ENCODE measurements at regions not wholly inside any gene's neighbourhood (a gene's known extent, or its start where the extent isn't known, plus 50 kb on each side); places are given as distances from the start of the nearest gene placed in this dataset.

DNA sequence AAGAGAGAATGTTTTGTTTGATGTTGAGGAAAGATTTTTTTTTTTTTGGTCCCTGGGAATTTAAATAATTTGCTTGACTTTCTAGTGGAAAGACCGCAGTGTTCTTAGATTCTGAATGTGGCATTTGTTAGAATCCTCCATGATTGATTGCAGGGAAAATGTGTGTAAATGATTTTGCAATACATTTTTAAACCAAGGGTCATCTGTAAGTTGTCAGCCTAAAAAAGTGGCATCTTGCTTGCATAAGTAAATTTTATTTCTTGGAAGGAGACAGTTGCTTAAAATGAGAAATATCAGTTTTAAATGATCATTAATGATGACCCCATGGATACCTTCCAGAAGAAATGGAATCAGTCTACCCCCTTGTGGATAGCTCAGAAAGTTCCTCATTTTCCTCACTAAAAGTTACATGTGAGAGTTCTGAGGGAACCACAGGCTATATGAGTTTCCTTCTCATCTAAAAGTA lies 105.1 kb upstream of the SLC25A48 start:
- no peak for TF ChIP-seq CTCF (IDR thresholded peaks at IDR 0.05; ENCODE audit: low read depth, low read length)
- H3K27ac ChIP-seq, result no peak overlapping the region
- H3K4me1 ChIP-seq (ENCODE audit: low read depth), result peaks cover 15% of the 10 kb centered on the region
- H3K27me3 ChIP-seq, result no peaks in the 10 kb centered on the region
- no peaks in the 10 kb centered on the region for H3K36me3 ChIP-seq
- H3K9me3 ChIP-seq (ENCODE audit: low read depth), result no peaks in the 10 kb centered on the region
- H3K4me3 ChIP-seq, result no peak overlapping the region
- DNase-seq (ENCODE audit: low read depth in 1 of 2, low spot score in 1 of 2), result no peak

- no peak for TF ChIP-seq CTCF (IDR thresholded peaks at IDR 0.05; ENCODE audit: low read depth, low read length)
- DNase-seq (ENCODE audit: low read depth in 1 of 2, low spot score in 1 of 2), result no peak
- H3K27me3 ChIP-seq, result no peaks in the 10 kb centered on the region
- H3K27ac ChIP-seq, result no peak overlapping the region
- no peaks in the 10 kb centered on the region for H3K36me3 ChIP-seq
- H3K9me3 ChIP-seq (ENCODE audit: low read depth), result no peaks in the 10 kb centered on the region
- no peak overlapping the region for H3K4me3 ChIP-seq
- peaks cover 10% of the 10 kb centered on the region for H3K4me1 ChIP-seq (ENCODE audit: low read depth)
These were observed 109.8 kb upstream of the SLC25A48 start for GRCh38 chr5:135724617-135725016.

DNA sequence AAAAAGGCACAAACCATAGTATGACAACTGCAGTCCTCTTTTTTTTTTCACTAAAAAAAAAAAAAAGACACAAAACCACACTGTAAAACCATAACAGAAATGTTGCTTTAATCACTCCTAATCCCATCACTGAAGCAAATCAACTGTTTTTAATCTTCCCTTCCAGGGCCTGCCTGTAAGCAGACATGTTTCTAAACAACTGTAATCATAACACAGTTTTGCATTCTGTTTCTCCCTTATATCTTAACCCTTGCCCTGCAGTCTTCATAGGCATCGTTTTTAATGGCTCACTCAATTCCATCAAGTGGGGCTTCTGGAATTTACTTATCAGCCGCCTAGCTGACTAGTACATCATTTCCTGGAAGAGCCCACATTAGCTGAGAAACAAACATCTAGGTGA lies 111.0 kb upstream of the SLC25A48 start:
- no peaks in the 10 kb centered on the region for H3K27me3 ChIP-seq
- H3K4me1 ChIP-seq (ENCODE audit: low read depth), result peaks cover 2% of the 10 kb centered on the region
- no peak overlapping the region for H3K4me3 ChIP-seq
- DNase-seq (ENCODE audit: low read depth in 1 of 2, low spot score in 1 of 2), result peak in 1 of 2 donors; percentile 4
- no peaks in the 10 kb centered on the region for H3K36me3 ChIP-seq
- no peak for TF ChIP-seq CTCF (IDR thresholded peaks at IDR 0.05; ENCODE audit: low read depth, low read length)
- H3K27ac ChIP-seq, result no peak overlapping the region
- H3K9me3 ChIP-seq (ENCODE audit: low read depth), result no peaks in the 10 kb centered on the region

DNA sequence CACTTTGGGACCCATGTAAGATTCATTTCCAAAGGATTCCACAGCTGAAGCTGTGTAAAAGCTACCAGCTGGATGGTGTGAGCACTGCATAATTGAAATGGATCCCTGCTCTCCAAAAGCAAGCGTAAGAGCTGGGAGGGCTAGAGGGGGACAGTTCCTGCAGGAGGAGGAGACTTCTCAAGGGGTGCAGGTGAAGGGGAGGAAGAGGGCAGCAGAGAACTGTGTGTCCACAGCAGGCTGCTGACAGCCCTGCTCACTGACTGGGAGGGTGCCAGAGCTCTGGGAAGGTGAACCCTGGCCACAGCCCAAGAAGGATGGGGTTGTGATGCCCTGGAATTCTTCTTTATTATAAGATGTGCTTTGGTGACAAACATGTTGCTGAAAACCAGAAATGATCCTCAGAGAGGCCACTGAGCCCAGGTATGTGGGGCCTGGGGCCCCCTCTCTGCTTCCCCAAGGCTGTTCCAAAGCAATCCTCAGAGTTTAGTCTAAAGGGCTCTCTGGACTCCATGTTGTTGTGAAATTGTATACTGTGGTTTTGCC lies 112.8 kb upstream of the SLC25A48 start:
- Histone ChIP-seq H3K4me3 (no peak overlapping the region), H3K27ac (no peak overlapping the region), H3K9me3 (ENCODE audit: low read depth) (no peaks in the 10 kb centered on the region), H3K27me3 (no peaks in the 10 kb centered on the region), H3K36me3 (no peaks in the 10 kb centered on the region), H3K4me1 (ENCODE audit: low read depth) (no peaks in the 10 kb centered on the region)
- no peak for TF ChIP-seq CTCF (IDR thresholded peaks at IDR 0.05; ENCODE audit: low read depth, low read length)
- DNase-seq (ENCODE audit: low read depth in 1 of 2, low spot score in 1 of 2), result no peak

GRCh38 chr5:135720191-135720590 lies 114.3 kb upstream of the SLC25A48 start:
- Histone ChIP-seq H3K27ac (no peak overlapping the region), H3K36me3 (no peaks in the 10 kb centered on the region), H3K4me3 (no peak overlapping the region), H3K9me3 (ENCODE audit: low read depth) (no peaks in the 10 kb centered on the region), H3K27me3 (no peaks in the 10 kb centered on the region), H3K4me1 (ENCODE audit: low read depth) (no peaks in the 10 kb centered on the region)
- DNase-seq (ENCODE audit: low read depth in 1 of 2, low spot score in 1 of 2), result no peak
- no peak for TF ChIP-seq CTCF (IDR thresholded peaks at IDR 0.05; ENCODE audit: low read depth, low read length)
